GM12878 (cell line): ENCODE measurements at regions not wholly inside any gene's neighbourhood (a gene's known extent, or its start where the extent isn't known, plus 50 kb on each side); places are given as distances from the start of the nearest gene placed in this dataset.

Experiments
- ATAC-seq: fragments of 200-7000 bp; cut with Tn5 transposase; 3 replicates; pipeline ENCODE4 v1.9.1; 2020; ENCODE audit warnings: mild to moderate bottlenecking, moderate library complexity
- BruUV-seq: library from RNA; stranded (reverse); fragments of 400-500 nt; replicated peaks from 2 replicates; lab custom pipeline; 2021; lab: Mats Ljungman, UMichigan
- CTCF ChIA-PET: fragments of 300-600 bp; sonication (Branson Sonifier 250); formaldehyde crosslinking; extraction: SDS; loops from one replicate; lab custom pipeline; 2021; ENCODE audit warnings: inconsistent platforms; lab: Yijun Ruan, JAX
- POLR2A ChIA-PET: fragments of 350-600 bp; formaldehyde crosslinking; extraction: SDS; loops from one replicate; lab custom pipeline; 2021; ENCODE audit warnings: inconsistent platforms; lab: Charles Lee
- RAD21 ChIA-PET: fragments of 300-600 bp; sonication (Branson Sonifier 250); formaldehyde crosslinking; loops from one replicate; lab custom pipeline; 2023; ENCODE audit warnings: antibody characterized with exemption; ENCODE audit not compliant: unreplicated experiment; lab: Charles Lee
- SMC1A ChIA-PET: fragments of 300-600 bp; sonication (Branson Sonifier 250); formaldehyde crosslinking; loops from one replicate; lab custom pipeline; 2023; ENCODE audit not compliant: unreplicated experiment, uncharacterized antibody; lab: Charles Lee
- DNase-seq: peaks from one replicate; pipeline ENCODE4 v3.0.0-alpha.2; 2011; ENCODE audit warnings: low read depth, low spot score
- FAIRE-seq: peaks from 3 replicates; lab custom pipeline; 2011; peaks lifted over from hg19 to GRCh38; lab: Jason Lieb, UNC
- H2AFZ ChIP-seq: 2 replicates; pipeline ENCODE4 v1.6.0; 2011; ENCODE audit warnings: low read depth, low read length, control low read depth; ENCODE audit not compliant: control insufficient read depth
- H3K27ac ChIP-seq: 2 replicates; pipeline ENCODE4 v1.5.1; 2011; ENCODE audit warnings: control low read depth; ENCODE audit not compliant: control insufficient read depth, insufficient read depth
- H3K27me3 ChIP-seq, 2 experiments: replicated peaks in 1 of 2; 2 replicates each; pipeline versions ENCODE4 v1.6.0 to v1.6.1; 2011; ENCODE audit warnings: low read length in 1 of 2; ENCODE audit not compliant: control insufficient read depth in 2 of 2, insufficient read depth in 2 of 2
- H3K36me3 ChIP-seq, 2 experiments: 2 replicates each; pipeline ENCODE4 v1.5.1; 2011; ENCODE audit warnings: low read length in 1 of 2; ENCODE audit not compliant: control insufficient read depth in 2 of 2, insufficient read depth in 2 of 2
- H3K4me1 ChIP-seq: 2 replicates; pipeline ENCODE4 v1.6.1; 2011; ENCODE audit warnings: mild to moderate bottlenecking, low read length, moderate library complexity, mixed read lengths; ENCODE audit not compliant: control insufficient read depth, insufficient read depth
- H3K4me2 ChIP-seq: 2 replicates; pipeline ENCODE4 v1.6.0; 2011; ENCODE audit warnings: control low read depth; ENCODE audit not compliant: control insufficient read depth, insufficient read depth
- H3K4me3 ChIP-seq: fragments of 200-600 bp; sonication (generic); 2 replicates; pipeline ENCODE4 v1.5.1; 2016
- H3K79me2 ChIP-seq: 2 replicates; pipeline ENCODE4 v1.6.0; 2011; ENCODE audit warnings: low read length; ENCODE audit not compliant: control insufficient read depth, insufficient read depth
- H3K9ac ChIP-seq: 2 replicates; pipeline ENCODE4 v1.8.0; 2011; ENCODE audit warnings: low read length, control low read depth, mixed read lengths; ENCODE audit not compliant: control insufficient read depth, insufficient read depth
- H3K9me3 ChIP-seq: replicated peaks from 3 replicates; pipeline ENCODE4 v1.5.1; 2011; ENCODE audit warnings: mild to moderate bottlenecking, low read length; ENCODE audit not compliant: control insufficient read depth, insufficient read depth
- H4K20me1 ChIP-seq: 2 replicates; pipeline ENCODE4 v1.6.0; 2011; ENCODE audit not compliant: control insufficient read depth, insufficient read depth
- KAT2A ChIP-seq: conservative IDR thresholded peaks from 2 replicates; pipeline ENCODE4 v1.6.1; 2011; ENCODE audit warnings: low read depth, low read length; ENCODE audit not compliant: control insufficient read depth
- MTA3 ChIP-seq: IDR thresholded peaks from 2 replicates; pipeline ENCODE4 v1.6.1; 2012; ENCODE audit warnings: low read length, inconsistent platforms, borderline replicate concordance
- PML ChIP-seq: IDR thresholded peaks from 2 replicates; pipeline ENCODE4 v1.6.1; 2012; ENCODE audit warnings: low read length, inconsistent platforms
- POLR2AphosphoS5 ChIP-seq: IDR thresholded peaks from 2 replicates; pipeline ENCODE4 v1.6.1; 2011; ENCODE audit warnings: mild to moderate bottlenecking, low read length, inconsistent platforms
- SMARCA5 ChIP-seq: fragments of 450-650 bp; IDR thresholded peaks from 2 replicates; pipeline ENCODE4 v1.6.1; 2017; ENCODE audit warnings: mild to moderate bottlenecking
- WGBS: methylation state at CpG from one replicate; pipeline ENCODE4 v1.1.6; 2016; ENCODE audit warnings: low lambda C conversion rate; ENCODE audit not compliant: insufficient replicate concordance, insufficient coverage; ENCODE audit errors: missing lambda C conversion rate; 5-methylcytosine and 5-hydroxymethylcytosine counted together
- in situ Hi-C: fragments of 300-500 bp; cut with MboI; formaldehyde crosslinking; loops from 9 replicates; pipeline ENCODE4 v1.14.3; 2018; ENCODE audit warnings: mixed read lengths
- intact Hi-C: fragments of 100-400 bp; cut with micrococcal nuclease; formaldehyde crosslinking; loops from one replicate; pipeline ENCODE4 v1.14.2; 2022; ENCODE audit not compliant: unreplicated experiment
- TF ChIP-seq, protein P1 (sequence below): IDR thresholded peaks from 2 replicates; pipeline ENCODE4 v1.6.1; 2012; ENCODE audit warnings: low read length, inconsistent platforms

DNA sequence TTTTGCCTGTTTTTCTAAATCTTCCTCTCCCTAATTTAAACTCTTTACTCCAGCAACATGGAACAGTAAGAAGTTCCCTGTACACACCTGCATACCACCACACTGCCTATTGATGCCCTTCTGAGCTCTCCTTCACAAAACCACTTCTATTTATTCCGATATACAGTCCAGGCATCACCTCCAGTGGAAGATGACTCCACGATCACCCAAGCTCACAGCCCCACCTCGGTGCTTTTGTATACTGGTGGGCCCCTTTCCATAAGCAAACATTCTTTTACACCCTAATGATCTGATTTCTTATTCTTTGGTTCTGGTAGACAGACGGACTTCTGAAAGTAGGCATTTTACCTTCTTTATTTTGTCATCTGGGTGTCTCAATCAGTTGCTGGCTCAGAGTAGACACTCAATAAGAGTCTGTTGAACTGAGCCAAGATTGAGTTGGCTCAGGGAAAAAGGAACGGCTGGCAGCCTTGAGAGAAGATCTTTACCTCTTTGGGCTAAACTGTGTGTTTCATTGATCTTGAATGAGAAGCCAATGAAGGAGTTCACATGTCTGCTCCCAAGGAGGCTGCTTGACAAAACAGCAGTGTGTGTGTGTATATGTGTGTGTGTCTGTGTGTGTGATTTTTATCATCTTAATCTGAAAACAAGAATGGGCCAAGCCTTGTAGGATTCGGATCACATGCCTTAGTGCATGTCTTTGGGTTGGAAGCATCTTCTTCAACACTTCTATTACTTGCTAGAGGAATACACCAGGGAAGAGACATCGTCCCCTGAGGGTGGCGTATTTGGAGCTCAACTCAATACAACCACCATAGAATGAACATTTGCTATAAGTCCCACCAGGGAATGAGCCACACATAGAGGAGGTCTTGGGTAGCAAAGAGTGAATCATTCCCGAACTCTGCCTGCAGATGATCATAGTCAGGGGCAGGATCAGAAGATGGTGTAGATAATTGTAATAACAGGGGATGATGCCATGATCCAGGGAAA lies 341.8 kb downstream of the CYRIA start:
- under 1% methylated on average over 9 of the region's 9 CpGs for WGBS
- H3K36me3 ChIP-seq: no peaks in the 10 kb centered on the region
- no peak overlapping the region for H3K4me3 ChIP-seq
- no peak overlapping the region for H3K9ac ChIP-seq
- ChIA-PET SMC1A (no interaction called here), POLR2A (no interaction called here), RAD21 (no interaction called here), CTCF (no interaction called here)
- no peak for FAIRE-seq
- DNase-seq: no peak
- H4K20me1 ChIP-seq: no peaks in the 10 kb centered on the region; the same call in 1 of the 2 replicates
- H2AFZ ChIP-seq: no peak overlapping the region
- TF ChIP-seq, protein P1, sequence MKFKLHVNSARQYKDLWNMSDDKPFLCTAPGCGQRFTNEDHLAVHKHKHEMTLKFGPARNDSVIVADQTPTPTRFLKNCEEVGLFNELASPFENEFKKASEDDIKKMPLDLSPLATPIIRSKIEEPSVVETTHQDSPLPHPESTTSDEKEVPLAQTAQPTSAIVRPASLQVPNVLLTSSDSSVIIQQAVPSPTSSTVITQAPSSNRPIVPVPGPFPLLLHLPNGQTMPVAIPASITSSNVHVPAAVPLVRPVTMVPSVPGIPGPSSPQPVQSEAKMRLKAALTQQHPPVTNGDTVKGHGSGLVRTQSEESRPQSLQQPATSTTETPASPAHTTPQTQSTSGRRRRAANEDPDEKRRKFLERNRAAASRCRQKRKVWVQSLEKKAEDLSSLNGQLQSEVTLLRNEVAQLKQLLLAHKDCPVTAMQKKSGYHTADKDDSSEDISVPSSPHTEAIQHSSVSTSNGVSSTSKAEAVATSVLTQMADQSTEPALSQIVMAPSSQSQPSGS: no peak
- TF ChIP-seq KAT2A (no peak), MTA3 (no peak), PML (no peak), POLR2AphosphoS5 (no peak), SMARCA5 (no peak)
- in situ Hi-C loops: no loop called here
- intact Hi-C loops: no loop called here
- H3K79me2 ChIP-seq: no peaks in the 10 kb centered on the region
- BruUV-seq: no TSS peak
- no peaks in the 10 kb centered on the region; a peak in 2 of 4 replicates for H3K27me3 ChIP-seq
- no peaks in the 10 kb centered on the region for H3K9me3 ChIP-seq
- no peak overlapping the region for H3K27ac ChIP-seq
- no peak overlapping the region for H3K4me2 ChIP-seq
- H3K4me1 ChIP-seq: no peaks in the 10 kb centered on the region
- ATAC-seq: no peak
